ENCODE measurements at regions not wholly inside any gene's neighbourhood (a gene's known extent, or its start where the extent isn't known, plus 50 kb on each side); places are given as distances from the start of the nearest gene placed in this dataset.
A peak's percentile ranks its signal among the peaks of the same experiment; 100 is the strongest.
"Not testable (repeated sequence)": the region's sequence is repeated elsewhere in the genome, so short reads cannot be mapped to it uniquely, and the experiment has no call there.

GRCh38 chr1:96145492-96145891 lies 576.1 kb upstream of the PTBP2 start:
- no peak for TF ChIP-seq FOXA2 (IDR thresholded peaks at IDR 0.05)
- H3K4me1 ChIP-seq (ENCODE audit: control insufficient read depth in 4 of 4, insufficient read depth in 4 of 4, low read length in 3 of 4) = no peaks in the 10 kb centered on the region
- H3K27me3 ChIP-seq (ENCODE audit: control insufficient read depth in 4 of 4, insufficient read depth in 4 of 4, low read length in 3 of 4) = no peaks in the 10 kb centered on the region
- DNase-seq (ENCODE audit: low spot score) = no peak
- no peak overlapping the region for H3K9ac ChIP-seq (ENCODE audit: low read depth in 1 of 2, low read length in 2 of 2)
- no peak overlapping the region for H3K4me3 ChIP-seq (ENCODE audit: low read depth in 1 of 3, low read length in 3 of 3)
- H3K27ac ChIP-seq (ENCODE audit: low read depth in 1 of 2, low read length in 2 of 2) = no peak overlapping the region
- H3K9me3 ChIP-seq (ENCODE audit: control insufficient read depth in 4 of 4, low read length in 3 of 4) = peaks cover 0 to 1% (median 0%) of the 10 kb centered on the region in 4 donors
- H3K36me3 ChIP-seq (ENCODE audit: control insufficient read depth in 4 of 4, insufficient read depth in 3 of 4, low read depth in 1 of 4, low read length in 3 of 4) = no peaks in the 10 kb centered on the region

- 77% methylated on average over 3 of the region's 3 CpGs for WGBS
- H3K9ac ChIP-seq (ENCODE audit: low read depth in 1 of 2, low read length in 2 of 2); H3K36me3 ChIP-seq (ENCODE audit: control insufficient read depth in 4 of 4, insufficient read depth in 3 of 4, low read depth in 1 of 4, low read length in 3 of 4); H3K4me3 ChIP-seq (ENCODE audit: low read depth in 1 of 3, low read length in 3 of 3); H3K27ac ChIP-seq (ENCODE audit: low read depth in 1 of 2, low read length in 2 of 2); DNase-seq (ENCODE audit: low spot score); H3K4me1 ChIP-seq (ENCODE audit: control insufficient read depth in 4 of 4, insufficient read depth in 4 of 4, low read length in 3 of 4); H3K27me3 ChIP-seq (ENCODE audit: control insufficient read depth in 4 of 4, insufficient read depth in 4 of 4, low read length in 3 of 4): not testable (repeated sequence)
- H3K9me3 ChIP-seq (ENCODE audit: control insufficient read depth in 4 of 4, low read length in 3 of 4) = peaks cover 3 to 22% (median 9%) of the 10 kb centered on the region in 4 donors
Observed at GRCh38 chr1:96152957-96153356, 568.6 kb upstream of the PTBP2 start.

GRCh38 chr1:96157101-96157500 lies 564.5 kb upstream of the PTBP2 start:
- Histone ChIP-seq H3K4me3 (ENCODE audit: low read depth in 1 of 3, low read length in 3 of 3) (no peak overlapping the region), H3K27ac (ENCODE audit: low read depth in 1 of 2, low read length in 2 of 2) (no peak overlapping the region), H3K36me3 (ENCODE audit: control insufficient read depth in 4 of 4, insufficient read depth in 3 of 4, low read depth in 1 of 4, low read length in 3 of 4) (no peaks in the 10 kb centered on the region), H3K4me1 (ENCODE audit: control insufficient read depth in 4 of 4, insufficient read depth in 4 of 4, low read length in 3 of 4) (no peaks in the 10 kb centered on the region), H3K27me3 (ENCODE audit: control insufficient read depth in 4 of 4, insufficient read depth in 4 of 4, low read length in 3 of 4) (no peaks in the 10 kb centered on the region), H3K9ac (ENCODE audit: low read depth in 1 of 2, low read length in 2 of 2) (no peak overlapping the region), H3K9me3 (ENCODE audit: control insufficient read depth in 4 of 4, low read length in 3 of 4) (peaks cover 3 to 19% (median 9%) of the 10 kb centered on the region in 4 donors)
- 86% methylated on average over 4 of the region's 4 CpGs for WGBS
- TF ChIP-seq HNF4G (IDR thresholded peaks at IDR 0.05) (no peak), TAF1 (conservative IDR thresholded peaks at IDR 0.05) (no peak), RXRA (IDR thresholded peaks at IDR 0.05) (no peak), ZBTB33 (IDR thresholded peaks at IDR 0.05) (no peak), EGR1 (IDR thresholded peaks at IDR 0.05; ENCODE audit: low read depth in 2 of 2) (no peak), MAX (IDR thresholded peaks at IDR 0.05) (no peak), HNF4A (conservative IDR thresholded peaks at IDR 0.05) (no peak), FOXA1 (IDR thresholded peaks at IDR 0.05) (no peak), RAD21 (IDR thresholded peaks at IDR 0.05) (no peak)
- no peak for DNase-seq (ENCODE audit: low spot score)

- Histone ChIP-seq H3K36me3 (ENCODE audit: control insufficient read depth in 4 of 4, insufficient read depth in 3 of 4, low read depth in 1 of 4, low read length in 3 of 4) (no peaks in the 10 kb centered on the region), H3K4me1 (ENCODE audit: control insufficient read depth in 4 of 4, insufficient read depth in 4 of 4, low read length in 3 of 4) (peaks cover 0 to 2% (median 0%) of the 10 kb centered on the region in 4 donors), H3K9me3 (ENCODE audit: control insufficient read depth in 4 of 4, low read length in 3 of 4) (peaks cover 0 to 17% (median 4%) of the 10 kb centered on the region in 4 donors), H3K9ac (ENCODE audit: low read depth in 1 of 2, low read length in 2 of 2) (no peak overlapping the region), H3K27ac (ENCODE audit: low read depth in 1 of 2, low read length in 2 of 2) (no peak overlapping the region), H3K27me3 (ENCODE audit: control insufficient read depth in 4 of 4, insufficient read depth in 4 of 4, low read length in 3 of 4) (no peaks in the 10 kb centered on the region), H3K4me3 (ENCODE audit: low read depth in 1 of 3, low read length in 3 of 3) (no peak overlapping the region)
- no peak for DNase-seq (ENCODE audit: low spot score)
- 32% methylated on average over 2 of the region's 2 CpGs for WGBS
- TF ChIP-seq EGR1 (IDR thresholded peaks at IDR 0.05; ENCODE audit: low read depth in 2 of 2) = no peak
- TF ChIP-seq ATF3 (IDR thresholded peaks at IDR 0.05) = no peak
- TF ChIP-seq MAX (IDR thresholded peaks at IDR 0.05) = no peak
- peak; percentile 25 for TF ChIP-seq ZBTB33 (IDR thresholded peaks at IDR 0.05)
- no peak for TF ChIP-seq HNF4G (IDR thresholded peaks at IDR 0.05)
- TF ChIP-seq GABPA (IDR thresholded peaks at IDR 0.05 in 1 of 2, conservative IDR thresholded peaks at IDR 0.05 in 1 of 2) = no peak
- no peak for TF ChIP-seq REST (IDR thresholded peaks at IDR 0.05)
- no peak for TF ChIP-seq TAF1 (conservative IDR thresholded peaks at IDR 0.05)
- no peak for TF ChIP-seq FOXA1 (IDR thresholded peaks at IDR 0.05)
- peak in 1 of 2 donors; percentile 14 for TF ChIP-seq HNF4A (conservative IDR thresholded peaks at IDR 0.05)
Observed at GRCh38 chr1:96159379-96159778, 562.2 kb upstream of the PTBP2 start.

Measured in liver (tissue), 7 donors.